ENCODE measurements at regions not wholly inside any gene's neighbourhood (a gene's known extent, or its start where the extent isn't known, plus 50 kb on each side); places are given as distances from the start of the nearest gene placed in this dataset.

DNA sequence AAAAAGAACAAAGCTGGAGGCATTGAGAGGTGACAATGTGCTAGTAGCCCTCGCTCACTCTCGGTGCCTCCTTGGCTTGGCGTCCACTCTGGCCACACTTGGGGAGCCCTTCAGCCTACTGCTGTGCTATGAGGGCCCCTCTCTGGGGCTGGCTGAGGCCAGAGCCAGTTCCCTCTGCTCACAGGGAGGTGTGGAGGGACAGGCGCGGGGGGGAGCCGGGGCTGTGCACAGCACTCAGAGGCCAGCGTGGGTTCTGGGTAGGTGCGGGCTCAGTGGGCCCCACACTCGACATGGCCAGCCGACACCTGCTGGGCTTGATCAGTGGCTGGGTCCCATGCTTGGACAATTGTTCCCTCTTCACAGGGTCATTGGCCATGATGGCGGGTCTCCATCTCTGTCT lies 202.5 kb upstream of the GRAMD2B start:
- Histone ChIP-seq H3K4me1 (ENCODE audit: control insufficient read depth, insufficient read depth, low read length) (no peaks in the 10 kb centered on the region), H3K9me3 (ENCODE audit: control insufficient read depth, insufficient read depth, low read length) (peaks cover 2% of the 10 kb centered on the region), H3K4me3 (ENCODE audit: low read length) (no peak overlapping the region), H3K27me3 (ENCODE audit: control insufficient read depth, insufficient read depth, low read length) (no peaks in the 10 kb centered on the region), H3K27ac (ENCODE audit: low read length) (no peak overlapping the region), H3K36me3 (ENCODE audit: control insufficient read depth, insufficient read depth, low read length) (no peaks in the 10 kb centered on the region)
- Mint-ChIP-seq H3K9me3 (peaks cover 11 to 13% of the 10 kb centered on the region in 2 donors), H3K36me3 (no peaks in the 10 kb centered on the region), H3K4me3 (no peak overlapping the region), H3K27ac (no peak overlapping the region), H3K4me1 (no peaks in the 10 kb centered on the region), H3K27me3 (ENCODE audit: low read depth in 2 of 2) (no peaks in the 10 kb centered on the region)
- WGBS (ENCODE audit: insufficient coverage), result 90% methylated on average over 11 of the region's 11 CpGs
- intact Hi-C loops (cut with micrococcal nuclease), result no loop called here
- ATAC-seq, result no peak
- TF ChIP-seq, protein P1, sequence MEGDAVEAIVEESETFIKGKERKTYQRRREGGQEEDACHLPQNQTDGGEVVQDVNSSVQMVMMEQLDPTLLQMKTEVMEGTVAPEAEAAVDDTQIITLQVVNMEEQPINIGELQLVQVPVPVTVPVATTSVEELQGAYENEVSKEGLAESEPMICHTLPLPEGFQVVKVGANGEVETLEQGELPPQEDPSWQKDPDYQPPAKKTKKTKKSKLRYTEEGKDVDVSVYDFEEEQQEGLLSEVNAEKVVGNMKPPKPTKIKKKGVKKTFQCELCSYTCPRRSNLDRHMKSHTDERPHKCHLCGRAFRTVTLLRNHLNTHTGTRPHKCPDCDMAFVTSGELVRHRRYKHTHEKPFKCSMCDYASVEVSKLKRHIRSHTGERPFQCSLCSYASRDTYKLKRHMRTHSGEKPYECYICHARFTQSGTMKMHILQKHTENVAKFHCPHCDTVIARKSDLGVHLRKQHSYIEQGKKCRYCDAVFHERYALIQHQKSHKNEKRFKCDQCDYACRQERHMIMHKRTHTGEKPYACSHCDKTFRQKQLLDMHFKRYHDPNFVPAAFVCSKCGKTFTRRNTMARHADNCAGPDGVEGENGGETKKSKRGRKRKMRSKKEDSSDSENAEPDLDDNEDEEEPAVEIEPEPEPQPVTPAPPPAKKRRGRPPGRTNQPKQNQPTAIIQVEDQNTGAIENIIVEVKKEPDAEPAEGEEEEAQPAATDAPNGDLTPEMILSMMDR (IDR thresholded peaks at IDR 0.05), result no peak
- DNase-seq, result no peak

DNA sequence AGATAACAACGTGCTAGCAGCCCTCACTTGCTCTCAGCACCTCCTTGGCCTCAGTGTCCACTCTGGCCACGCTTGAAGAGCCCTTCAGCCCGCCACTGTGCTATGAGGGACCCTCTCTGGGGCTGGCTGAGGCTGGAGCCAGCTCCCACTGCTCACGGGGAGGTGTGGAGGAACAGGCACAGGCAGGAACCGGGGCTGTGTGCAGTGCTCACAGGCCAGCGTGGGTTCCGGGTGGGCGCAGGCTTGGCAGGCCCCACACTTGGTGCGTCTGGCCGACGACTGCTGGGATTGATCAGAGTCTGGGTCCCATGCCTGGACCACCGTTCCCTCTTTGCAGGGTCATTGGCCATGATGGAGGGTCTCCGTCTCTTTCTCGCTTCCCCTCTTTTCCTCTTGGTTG lies 194.3 kb upstream of the GRAMD2B start:
- Mint-ChIP-seq H3K4me3 (no peak overlapping the region), H3K27ac (no peak overlapping the region), H3K9me3 (peaks cover 14 to 15% of the 10 kb centered on the region in 2 donors), H3K27me3 (ENCODE audit: low read depth in 2 of 2) (no peaks in the 10 kb centered on the region), H3K4me1 (no peaks in the 10 kb centered on the region), H3K36me3 (no peaks in the 10 kb centered on the region)
- Histone ChIP-seq H3K9me3 (ENCODE audit: control insufficient read depth, insufficient read depth, low read length) (peaks cover 8% of the 10 kb centered on the region), H3K4me3 (ENCODE audit: low read length) (no peak overlapping the region), H3K27ac (ENCODE audit: low read length) (no peak overlapping the region), H3K27me3 (ENCODE audit: control insufficient read depth, insufficient read depth, low read length) (no peaks in the 10 kb centered on the region), H3K36me3 (ENCODE audit: control insufficient read depth, insufficient read depth, low read length) (no peaks in the 10 kb centered on the region), H3K4me1 (ENCODE audit: control insufficient read depth, insufficient read depth, low read length) (no peaks in the 10 kb centered on the region)
- DNase-seq (no peak), ATAC-seq (no peak)
- TF ChIP-seq, protein P1 (IDR thresholded peaks at IDR 0.05), result no peak
- intact Hi-C loops (cut with micrococcal nuclease), result no loop called here
- WGBS (ENCODE audit: insufficient coverage), result 87% methylated on average over 14 of the region's 14 CpGs

DNA sequence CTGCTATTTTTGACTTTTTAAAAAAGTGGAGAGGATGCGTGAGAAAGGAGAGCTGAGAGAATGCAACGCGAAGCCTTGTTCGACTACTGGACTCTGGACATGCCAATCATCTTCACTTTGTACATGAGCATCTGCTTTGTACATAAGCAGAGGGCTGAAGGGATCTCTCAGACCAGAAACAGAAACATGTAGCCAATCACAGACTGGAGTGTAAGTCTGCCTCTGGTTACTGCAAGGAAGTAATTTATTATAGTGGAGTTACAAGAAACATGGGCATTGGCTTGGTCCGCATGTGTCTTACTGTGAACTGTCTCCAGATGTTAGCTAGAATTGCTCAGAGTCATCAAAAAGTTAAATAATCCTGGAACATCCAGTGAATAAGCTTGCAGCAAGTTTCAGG lies 190.0 kb upstream of the GRAMD2B start:
- H3K4me3 Mint-ChIP-seq, result no peak overlapping the region
- TF ChIP-seq, protein P1 (IDR thresholded peaks at IDR 0.05), result no peak
- no peaks in the 10 kb centered on the region for H3K27me3 ChIP-seq (ENCODE audit: control insufficient read depth, insufficient read depth, low read length)
- no peaks in the 10 kb centered on the region for H3K4me1 Mint-ChIP-seq
- H3K4me3 ChIP-seq (ENCODE audit: low read length), result no peak overlapping the region
- peaks cover 6 to 8% of the 10 kb centered on the region in 2 donors for H3K9me3 Mint-ChIP-seq
- DNase-seq (no peak), ATAC-seq (no peak)
- no peak overlapping the region for H3K27ac ChIP-seq (ENCODE audit: low read length)
- H3K4me1 ChIP-seq (ENCODE audit: control insufficient read depth, insufficient read depth, low read length), result no peaks in the 10 kb centered on the region
- no peaks in the 10 kb centered on the region for H3K27me3 Mint-ChIP-seq (ENCODE audit: low read depth in 2 of 2)
- peaks cover 6% of the 10 kb centered on the region for H3K9me3 ChIP-seq (ENCODE audit: control insufficient read depth, insufficient read depth, low read length)
- no peaks in the 10 kb centered on the region for H3K36me3 ChIP-seq (ENCODE audit: control insufficient read depth, insufficient read depth, low read length)
- WGBS (ENCODE audit: insufficient coverage), result 93% methylated on average over 5 of the region's 5 CpGs
- no peaks in the 10 kb centered on the region for H3K36me3 Mint-ChIP-seq
- H3K27ac Mint-ChIP-seq, result no peak overlapping the region
- intact Hi-C loops (cut with micrococcal nuclease), result no loop called here

DNA sequence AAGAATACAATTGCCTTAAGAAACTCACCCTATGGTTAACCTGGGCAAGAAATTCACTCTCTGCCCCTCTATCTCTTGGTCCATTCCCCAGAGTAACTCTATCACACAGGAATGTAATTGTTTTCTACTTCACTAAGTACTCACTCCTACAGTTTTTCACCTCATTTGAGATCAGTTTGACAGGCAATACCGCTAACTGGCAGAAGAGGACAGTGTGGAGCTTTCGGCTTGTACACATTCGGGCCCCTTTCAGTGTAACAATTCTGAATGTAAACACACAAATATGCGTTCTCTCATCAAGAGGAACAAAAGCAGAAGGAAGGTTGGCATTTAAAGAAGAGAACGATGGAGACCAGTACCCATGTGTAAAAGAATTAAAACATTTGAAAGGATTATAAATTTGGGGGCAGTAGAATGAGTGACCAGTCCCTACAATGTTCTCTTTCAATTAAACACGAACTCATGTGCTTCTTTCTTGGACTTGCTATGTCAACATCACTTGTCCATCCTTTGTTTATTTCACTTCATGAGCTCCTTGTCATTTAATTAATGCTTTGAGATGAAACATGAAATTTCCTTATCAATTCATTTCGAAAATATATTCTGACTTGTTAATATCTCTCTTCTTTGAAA lies 188.5 kb upstream of the GRAMD2B start:
- H3K27ac Mint-ChIP-seq, result no peak overlapping the region
- no peaks in the 10 kb centered on the region for H3K4me1 Mint-ChIP-seq
- peaks cover 3 to 9% of the 10 kb centered on the region in 2 donors for H3K9me3 Mint-ChIP-seq
- intact Hi-C loops (cut with micrococcal nuclease), result no loop called here
- ATAC-seq (no peak), DNase-seq (no peak)
- Histone ChIP-seq H3K4me1 (ENCODE audit: control insufficient read depth, insufficient read depth, low read length) (no peaks in the 10 kb centered on the region), H3K36me3 (ENCODE audit: control insufficient read depth, insufficient read depth, low read length) (no peaks in the 10 kb centered on the region), H3K27ac (ENCODE audit: low read length) (no peak overlapping the region), H3K27me3 (ENCODE audit: control insufficient read depth, insufficient read depth, low read length) (no peaks in the 10 kb centered on the region), H3K4me3 (ENCODE audit: low read length) (no peak overlapping the region), H3K9me3 (ENCODE audit: control insufficient read depth, insufficient read depth, low read length) (no peaks in the 10 kb centered on the region)
- H3K36me3 Mint-ChIP-seq, result no peaks in the 10 kb centered on the region
- 51% methylated on average over 6 of the region's 7 CpGs for WGBS (ENCODE audit: insufficient coverage)
- no peaks in the 10 kb centered on the region for H3K27me3 Mint-ChIP-seq (ENCODE audit: low read depth in 2 of 2)
- no peak overlapping the region for H3K4me3 Mint-ChIP-seq
- TF ChIP-seq, protein P1 (IDR thresholded peaks at IDR 0.05), result no peak

Data from natural killer cell (primary cell).